NOMO-1 treated with DMSO at 0.1 percent for 48 hours (cell line): ENCODE measurements at regions not wholly inside any gene's neighbourhood (a gene's known extent, or its start where the extent isn't known, plus 50 kb on each side); places are given as distances from the start of the nearest gene placed in this dataset.
"Not testable (repeated sequence)": the region's sequence is repeated elsewhere in the genome, so short reads cannot be mapped to it uniquely, and the experiment has no call there.

Experiments
- DNase-seq: peaks from one replicate; lab custom pipeline; 2025; ENCODE audit not compliant: unreplicated experiment; lab: John Stamatoyannopoulos, UW

DNA sequence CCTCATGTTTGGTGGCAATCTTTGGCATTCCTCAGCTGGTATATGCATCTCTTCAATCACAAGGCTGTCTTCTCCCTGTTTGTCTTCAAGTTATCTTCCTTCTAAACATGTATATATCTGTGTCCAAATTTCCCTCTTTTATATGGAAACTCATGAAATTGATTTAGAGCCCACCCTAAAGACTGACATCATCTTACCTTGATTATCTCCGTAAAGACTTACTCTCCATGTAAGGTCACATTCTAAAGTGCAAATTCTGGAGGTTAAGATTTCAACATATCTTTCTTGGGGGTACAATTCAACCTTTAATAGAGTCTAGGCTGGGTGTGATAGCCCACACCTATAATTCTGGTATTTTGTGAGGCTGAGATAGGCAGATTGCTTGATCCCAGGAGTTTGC is 215.8 kb upstream of the LRRC4C start:
- DNase-seq = no peak

DNA sequence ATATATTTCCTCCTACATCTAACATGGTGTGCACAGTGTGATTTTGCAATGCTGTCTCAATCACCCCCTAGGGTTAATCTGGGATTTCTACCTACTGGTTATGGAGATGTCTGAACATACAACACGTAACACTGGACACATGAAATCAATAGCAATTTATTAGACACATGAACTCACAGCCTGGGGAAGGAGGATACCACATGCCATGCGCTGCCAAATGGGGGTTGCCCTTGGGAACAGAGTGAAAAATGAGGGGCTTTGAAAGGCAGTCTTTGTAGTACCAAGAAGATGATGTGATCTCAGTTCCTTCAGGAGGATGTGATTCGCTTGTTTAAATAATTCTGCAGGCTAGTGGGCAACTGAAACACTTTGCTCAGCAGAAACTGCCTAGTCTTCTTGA is 253.6 kb upstream of the LRRC4C start:
- DNase-seq = no peak

GRCh38 chr11:41714101-41714500 is 254.6 kb upstream of the LRRC4C start:
- no peak for DNase-seq

DNA sequence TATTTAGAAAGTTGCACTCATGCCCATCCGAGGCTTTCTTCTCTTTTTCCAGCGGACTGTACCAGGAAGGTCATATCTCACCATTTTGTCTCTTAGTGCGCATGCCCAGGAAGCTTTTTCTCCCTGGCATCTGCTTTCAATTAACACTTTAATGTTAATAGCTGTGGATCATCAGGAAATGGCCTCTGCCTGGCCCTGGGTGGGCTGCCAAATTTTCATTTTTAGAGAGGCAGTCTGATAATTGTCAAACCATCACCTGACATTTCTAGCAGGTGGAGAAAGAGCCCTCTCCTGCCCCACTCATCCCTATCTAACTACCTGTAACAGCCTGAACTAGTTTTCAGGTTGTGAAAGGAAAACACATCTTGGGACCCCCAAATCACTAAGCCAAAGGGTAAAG is 257.4 kb upstream of the LRRC4C start:
- DNase-seq = no peak

- DNase-seq = no peak
Observed at GRCh38 chr11:41720761-41721160, 261.3 kb upstream of the LRRC4C start.

DNA sequence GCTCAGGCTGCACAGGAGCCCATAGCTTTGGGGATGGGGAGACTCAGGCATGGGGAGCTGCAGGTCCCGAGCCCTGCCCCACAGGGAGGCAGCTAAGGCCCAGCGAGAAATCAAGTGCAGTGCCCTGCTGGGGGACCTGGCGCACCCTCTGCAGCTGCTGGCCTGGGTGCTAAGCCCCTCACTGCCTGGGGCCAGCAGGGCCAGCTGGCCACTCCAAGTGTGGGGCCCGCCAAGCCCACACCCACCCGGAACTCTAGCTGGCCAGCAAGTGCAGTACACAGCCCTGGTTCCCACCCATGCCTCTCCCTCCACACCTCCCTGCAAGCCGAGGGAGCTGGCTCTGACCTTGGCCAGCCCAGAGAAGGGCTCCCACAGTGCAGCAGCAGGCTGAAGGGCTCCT is 268.7 kb upstream of the LRRC4C start:
- DNase-seq = not testable (repeated sequence)

DNA sequence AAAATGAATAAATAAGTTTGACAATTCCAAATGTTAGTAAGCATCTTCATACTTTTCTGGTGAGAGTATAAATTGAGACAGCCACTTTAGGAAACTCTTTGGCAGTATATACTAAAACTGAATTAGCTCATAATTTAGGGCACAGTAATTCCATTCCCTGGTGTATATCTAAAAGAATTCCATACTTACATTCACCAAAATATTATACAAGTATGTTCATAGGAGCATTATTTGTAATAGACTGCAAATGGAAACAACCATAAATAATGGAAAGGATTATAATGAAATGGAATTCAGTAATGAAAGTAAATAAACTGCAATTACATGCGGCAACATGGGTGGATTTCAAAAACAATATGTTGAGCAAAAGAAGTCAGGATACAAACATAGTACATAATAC is 315.8 kb upstream of the LRRC4C start:
- DNase-seq = no peak

- DNase-seq = no peak
Observed at GRCh38 chr11:41779401-41779960, 320.0 kb upstream of the LRRC4C start.

DNA sequence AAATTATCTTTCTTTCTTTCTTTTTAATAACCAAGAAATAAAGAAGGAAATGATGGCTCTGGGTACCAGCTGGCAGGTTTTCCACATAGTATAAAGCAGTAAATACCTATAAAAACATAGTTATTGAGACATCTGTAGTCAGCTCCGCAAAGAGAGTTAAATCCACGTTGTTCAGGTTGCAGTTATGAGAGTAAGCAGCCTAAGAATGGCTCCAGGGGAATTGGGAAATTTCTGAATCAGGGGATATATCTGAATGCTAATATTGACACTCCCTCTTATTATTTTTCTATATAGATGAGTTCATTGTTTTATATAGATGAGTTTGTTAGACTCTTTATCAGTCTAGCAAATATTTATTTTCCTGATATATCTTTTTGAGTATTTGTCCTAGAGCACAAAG is 322.0 kb upstream of the LRRC4C start:
- DNase-seq = no peak

DNA sequence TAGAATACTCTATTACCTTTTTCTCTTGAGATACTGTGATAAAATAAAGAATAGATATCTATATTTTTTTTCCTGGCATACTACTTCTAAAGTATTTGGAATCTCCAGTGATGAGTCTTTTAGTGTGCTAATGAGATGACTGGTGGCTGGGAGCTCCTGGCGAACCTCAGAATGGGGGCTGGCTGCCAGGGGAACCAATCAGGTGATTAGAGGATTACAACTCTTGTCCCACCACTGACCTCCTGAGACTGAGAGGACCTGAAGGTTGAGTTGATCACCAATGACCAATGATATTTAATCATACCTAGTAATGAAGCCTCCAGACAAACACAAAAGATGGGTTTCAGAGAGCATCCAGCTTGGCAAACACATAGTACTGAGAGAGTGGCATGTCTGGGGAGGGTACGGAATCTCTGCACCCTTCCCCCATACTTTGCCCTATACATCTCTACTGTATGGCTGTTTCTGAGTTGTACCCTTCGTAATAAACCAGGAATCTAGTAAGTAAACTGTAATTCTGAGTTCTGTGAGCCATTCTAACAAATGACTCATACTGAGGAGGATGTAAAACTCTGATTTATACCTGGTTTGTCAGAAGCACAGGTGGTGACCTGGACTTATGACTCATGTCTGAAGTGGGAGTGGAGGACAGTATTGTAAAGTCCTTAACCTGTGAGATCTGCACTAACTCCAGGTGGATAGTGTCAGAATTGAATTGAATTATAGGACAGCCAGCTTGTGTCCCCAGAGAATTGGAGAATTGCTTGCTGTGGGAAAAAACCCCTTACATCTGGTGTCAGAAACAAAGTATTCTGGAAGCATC is 325.3 kb upstream of the LRRC4C start:
- no peak for DNase-seq

- no peak for DNase-seq
Observed at GRCh38 chr11:41786087-41786486, 326.6 kb upstream of the LRRC4C start.

DNA sequence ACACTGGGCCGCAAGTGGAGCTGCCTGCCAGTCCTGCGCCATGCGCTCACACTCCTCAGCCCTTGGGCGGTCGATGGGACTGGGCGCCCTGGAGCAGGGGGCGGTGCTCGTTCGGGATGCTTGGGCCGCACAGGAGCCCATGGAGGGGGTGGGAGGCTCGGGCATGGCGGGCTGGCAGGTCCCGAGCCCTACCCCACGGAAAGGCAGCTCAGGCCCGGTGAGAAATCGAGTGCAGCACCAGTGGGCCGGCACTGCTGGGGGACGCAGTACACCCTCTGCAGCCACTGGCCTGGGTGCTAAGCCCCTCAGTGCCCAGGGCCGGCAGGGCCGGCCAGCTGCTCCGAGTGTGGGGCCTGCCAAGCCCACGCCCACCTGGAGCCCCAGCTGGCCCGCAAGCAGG is 328.7 kb upstream of the LRRC4C start:
- no peak for DNase-seq

DNA sequence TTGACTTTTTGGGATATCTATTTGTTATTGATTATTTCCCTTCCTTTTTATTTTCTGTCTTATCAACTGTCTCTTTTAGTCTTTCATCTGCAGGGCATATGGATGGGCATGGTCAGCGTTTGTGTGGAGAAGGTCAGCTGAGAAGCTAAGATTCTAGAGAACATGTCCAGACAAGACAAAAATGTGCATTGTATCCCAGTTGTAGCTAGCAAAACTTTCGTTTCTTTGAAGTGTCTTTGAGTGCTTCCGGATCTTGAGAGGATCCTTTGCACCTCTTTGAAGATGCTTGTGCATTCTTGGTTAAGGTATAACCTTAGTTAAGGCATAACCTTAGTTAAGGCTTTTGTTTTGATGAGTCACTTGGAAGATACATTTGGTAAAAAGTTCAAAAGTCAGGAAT is 329.9 kb upstream of the LRRC4C start:
- no peak for DNase-seq

- DNase-seq = no peak
Observed at GRCh38 chr11:41795004-41795403, 335.6 kb upstream of the LRRC4C start.

DNA sequence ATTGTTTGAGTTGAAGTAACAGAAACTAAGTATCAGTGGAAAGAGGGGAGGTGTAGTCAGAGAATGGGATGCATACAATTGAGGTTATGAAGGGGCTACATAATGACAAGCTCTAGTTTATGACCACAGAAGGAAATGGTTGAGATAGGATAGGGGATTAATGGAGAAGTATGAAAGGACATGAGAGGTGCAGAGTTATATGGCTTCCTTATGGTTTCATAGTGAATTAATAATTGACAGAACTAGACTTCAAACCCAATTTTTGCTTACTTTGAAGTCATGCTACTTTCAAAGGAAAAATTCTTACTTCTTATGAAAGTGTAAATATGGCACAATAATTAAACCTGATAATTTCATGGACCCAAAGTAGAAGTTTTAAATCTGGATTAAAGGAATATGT is 340.3 kb upstream of the LRRC4C start:
- DNase-seq = no peak

- no peak for DNase-seq
Observed at GRCh38 chr11:41803895-41804294, 344.4 kb upstream of the LRRC4C start.

DNA sequence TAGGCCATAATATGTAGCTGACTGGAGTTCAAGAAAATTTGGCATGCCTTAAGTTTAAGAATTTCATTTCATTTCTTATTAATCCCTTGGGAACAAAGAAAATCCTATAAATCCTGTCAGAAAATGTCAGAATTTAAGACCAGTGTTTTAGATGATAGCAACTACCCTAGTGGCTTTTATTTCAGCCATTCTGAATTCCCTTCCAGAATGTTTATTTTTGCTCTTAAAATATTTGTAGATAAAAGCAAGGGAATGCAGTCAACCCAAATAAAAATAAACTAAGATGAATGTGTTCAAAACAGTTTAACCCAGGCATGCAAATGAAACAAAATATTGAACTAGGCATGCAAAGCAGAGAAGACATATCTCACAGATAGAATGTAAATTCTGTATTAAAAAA is 356.9 kb upstream of the LRRC4C start:
- no peak for DNase-seq

DNA sequence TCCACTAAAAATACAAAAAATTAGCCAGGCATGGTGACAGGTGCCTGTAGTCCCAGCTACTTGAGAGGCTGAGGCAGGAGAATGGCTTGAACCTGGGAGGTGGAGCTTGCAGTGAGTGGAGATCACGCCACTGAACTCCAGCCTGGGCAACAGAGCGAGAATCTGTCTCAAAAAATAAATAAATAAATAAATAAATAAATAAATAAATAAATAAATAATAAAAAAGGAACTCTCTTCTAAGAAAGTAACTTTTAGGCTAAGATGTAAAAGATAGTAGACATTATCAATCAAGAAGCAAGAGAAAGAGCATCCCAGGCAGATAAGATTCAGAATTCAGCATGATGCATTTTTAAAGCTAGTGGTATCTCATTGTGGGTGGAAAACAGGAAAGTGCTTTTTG is 364.8 kb upstream of the LRRC4C start:
- not testable (repeated sequence) for DNase-seq

- no peak for DNase-seq
Observed at GRCh38 chr11:41826085-41826484, 366.6 kb upstream of the LRRC4C start.

GRCh38 chr11:41836431-41836830 is 377.0 kb upstream of the LRRC4C start:
- DNase-seq = no peak

DNA sequence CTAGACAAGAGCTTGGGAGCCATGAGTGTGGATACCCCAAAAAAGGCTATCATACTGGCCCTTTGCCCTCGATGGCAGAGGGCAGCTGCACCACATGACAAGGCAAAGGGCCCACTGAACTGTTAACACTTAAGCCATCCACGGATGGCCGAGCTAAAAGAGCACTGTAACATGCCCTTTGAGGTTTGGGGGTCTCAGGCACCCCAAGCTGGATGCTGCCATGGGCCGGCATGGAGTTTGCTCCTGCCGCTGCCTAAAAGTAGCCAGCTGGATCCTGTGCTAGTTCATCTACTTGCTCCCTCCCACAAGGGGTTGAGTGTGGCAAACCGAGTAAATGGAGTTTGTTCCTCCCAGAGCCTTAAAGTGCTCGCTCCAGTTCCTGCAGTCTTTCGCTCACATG is 383.2 kb upstream of the LRRC4C start:
- no peak for DNase-seq

- no peak for DNase-seq
Observed at GRCh38 chr11:41845066-41845465, 385.6 kb upstream of the LRRC4C start.

DNA sequence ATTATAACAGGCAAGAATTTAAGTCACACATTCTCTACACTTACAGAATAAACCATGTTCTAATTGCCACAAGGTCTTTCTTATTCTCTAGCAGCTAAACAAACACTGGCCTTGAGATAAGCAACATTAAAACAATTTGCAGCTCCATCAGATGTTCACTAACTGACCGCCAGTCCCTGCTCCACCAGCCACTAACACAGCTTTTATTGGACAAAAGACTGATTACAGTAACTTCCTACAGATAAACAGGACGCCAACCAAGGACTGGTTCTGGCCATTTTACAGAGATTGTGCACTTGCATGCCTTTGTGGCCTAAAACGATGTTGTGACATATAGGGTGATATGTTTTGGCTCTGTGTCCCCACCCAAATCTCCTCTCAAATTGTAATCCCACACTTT is 388.9 kb upstream of the LRRC4C start:
- no peak for DNase-seq
